CD4-positive, alpha-beta T cell (primary cell): ENCODE measurements at regions not wholly inside any gene's neighbourhood (a gene's known extent, or its start where the extent isn't known, plus 50 kb on each side); places are given as distances from the start of the nearest gene placed in this dataset.

Experiments used
- ATAC-seq: fragments of 200-7000 bp; cut with Tn5 transposase; one replicate; pipeline ENCODE4 v1.10.0; 2022; ENCODE audit warnings: mild to moderate bottlenecking; ENCODE audit not compliant: poor library complexity
- CTCF ChIA-PET: fragments of 350-600 bp; sonication (Branson Sonifier 250); formaldehyde crosslinking; loops from one replicate; lab custom pipeline; 2021; ENCODE audit warnings: antibody characterized with exemption, inconsistent platforms; lab: Charles Lee
- POLR2A ChIA-PET: fragments of 350-600 bp; sonication (Branson Sonifier 250); formaldehyde crosslinking; loops from one replicate; lab custom pipeline; 2021; ENCODE audit warnings: antibody characterized with exemption, inconsistent platforms; lab: Charles Lee
- DNase-seq, 14 experiments: peaks; one replicate each; pipeline ENCODE4 v3.0.0-alpha.2; 2013 to 2020; ENCODE audit warnings: mixed read lengths in 2 of 14
- H3K27ac ChIP-seq, 2 donors: one replicate each; pipeline versions ENCODE4 v1.5.1 to v1.7.0; 2013; ENCODE audit warnings: low read length in 2 of 2, low read depth in 1 of 2, mild to moderate bottlenecking in 1 of 2
- H3K27me3 ChIP-seq, 2 experiments: 1 replicate in 1 of 2; 2 replicates in 1 of 2; pipeline versions ENCODE4 v1.6.1 to v1.7.0; 2013; ENCODE audit warnings: low read length in 2 of 2, control low read depth in 1 of 2, mild to moderate bottlenecking in 1 of 2, moderate library complexity in 1 of 2; ENCODE audit not compliant: insufficient read depth in 2 of 2, control insufficient read depth in 1 of 2
- H3K36me3 ChIP-seq: one replicate; pipeline ENCODE4 v1.6.1; 2013; ENCODE audit warnings: low read length, control low read depth; ENCODE audit not compliant: insufficient read depth
- H3K4me1 ChIP-seq: one replicate; pipeline ENCODE4 v1.6.1; 2013; ENCODE audit warnings: low read length, control low read depth; ENCODE audit not compliant: insufficient read depth
- H3K4me3 ChIP-seq: one replicate; pipeline ENCODE4 v1.5.1; 2013; ENCODE audit warnings: mild to moderate bottlenecking, low read length, moderate library complexity
- H3K9me3 ChIP-seq, 2 experiments: 1 replicate in 1 of 2; 2 replicates in 1 of 2; pipeline versions ENCODE4 v1.6.1 to v1.7.0; 2013; ENCODE audit warnings: low read length in 2 of 2, mild to moderate bottlenecking in 2 of 2, control low read depth in 1 of 2, moderate library complexity in 1 of 2; ENCODE audit not compliant: control insufficient read depth in 1 of 2, insufficient read depth in 1 of 2
- H3K27ac Mint-ChIP-seq: one replicate; pipeline ENCODE4 v1.8.0; 2020; ENCODE audit warnings: mixed read lengths
- H3K27me3 Mint-ChIP-seq: one replicate; pipeline ENCODE4 v1.8.0; 2021; ENCODE audit warnings: mixed read lengths
- H3K36me3 Mint-ChIP-seq: one replicate; pipeline ENCODE4 v1.8.0; 2021; ENCODE audit warnings: low read depth, mixed read lengths
- H3K4me1 Mint-ChIP-seq: one replicate; pipeline ENCODE4 v1.8.0; 2021; ENCODE audit warnings: low read depth, mixed read lengths
- H3K4me3 Mint-ChIP-seq: one replicate; pipeline ENCODE4 v1.8.0; 2020; ENCODE audit warnings: mild to moderate bottlenecking, mixed read lengths
- H3K9me3 Mint-ChIP-seq: one replicate; pipeline ENCODE4 v1.8.0; 2020; ENCODE audit warnings: mixed read lengths
- CTCF ChIP-seq: fragments of 200-600 bp; IDR thresholded peaks from one replicate; pipeline ENCODE4 v1.8.0; 2022; ENCODE audit warnings: antibody characterized with exemption, mild to moderate bottlenecking
- intact Hi-C, 2 experiments: fragments of 100-400 bp; cut with DNase I in 1 of 2; cut with micrococcal nuclease in 1 of 2; formaldehyde crosslinking; loops; one replicate each; pipeline versions ENCODE4 v1.15.1 to v1.9.0; 2023 to 2025; cut with DNase I, micrococcal nuclease

GRCh38 chr11:42473106-42473505 is 838.7 kb upstream of the API5 start:
- no peak overlapping the region for H3K4me3 Mint-ChIP-seq
- no peaks in the 10 kb centered on the region for H3K27me3 ChIP-seq
- H3K36me3 ChIP-seq: no peaks in the 10 kb centered on the region
- H3K4me1 ChIP-seq: no peaks in the 10 kb centered on the region
- intact Hi-C loops: no loop called here
- no peaks in the 10 kb centered on the region for H3K4me1 Mint-ChIP-seq
- ChIA-PET CTCF (no interaction called here), POLR2A (no interaction called here)
- no peak for TF ChIP-seq CTCF
- H3K36me3 Mint-ChIP-seq: no peaks in the 10 kb centered on the region
- no peaks in the 10 kb centered on the region for H3K9me3 ChIP-seq
- H3K4me3 ChIP-seq: no peak overlapping the region
- no peak for ATAC-seq
- H3K9me3 Mint-ChIP-seq: peaks cover 11% of the 10 kb centered on the region
- DNase-seq: no peak
- no peak overlapping the region for H3K27ac ChIP-seq
- H3K27me3 Mint-ChIP-seq: no peaks in the 10 kb centered on the region
- H3K27ac Mint-ChIP-seq: no peak overlapping the region

GRCh38 chr11:42482822-42483221 is 829.0 kb upstream of the API5 start:
- peaks cover 0 to 13% of the 10 kb centered on the region in 2 experiments for H3K9me3 ChIP-seq
- Mint-ChIP-seq H3K27me3 (no peaks in the 10 kb centered on the region), H3K4me3 (no peak overlapping the region), H3K9me3 (peaks cover 20% of the 10 kb centered on the region), H3K4me1 (no peaks in the 10 kb centered on the region), H3K27ac (no peak overlapping the region), H3K36me3 (no peaks in the 10 kb centered on the region)
- ATAC-seq (no peak), DNase-seq (no peak)
- H3K27me3 ChIP-seq: no peaks in the 10 kb centered on the region
- no peak overlapping the region for H3K27ac ChIP-seq
- POLR2A ChIA-PET: no interaction called here
- intact Hi-C loops: no loop called here
- H3K36me3 ChIP-seq: no peaks in the 10 kb centered on the region
- CTCF ChIA-PET: no interaction called here
- no peak overlapping the region for H3K4me3 ChIP-seq
- TF ChIP-seq CTCF: no peak
- H3K4me1 ChIP-seq: no peaks in the 10 kb centered on the region

- H3K9me3 ChIP-seq: peaks cover 3 to 6% of the 10 kb centered on the region in 2 experiments
- H3K4me1 ChIP-seq: no peaks in the 10 kb centered on the region
- H3K4me3 ChIP-seq: no peak overlapping the region
- no peaks in the 10 kb centered on the region for H3K27me3 Mint-ChIP-seq
- CTCF ChIA-PET: no interaction called here
- TF ChIP-seq CTCF: no peak
- no peak overlapping the region for H3K4me3 Mint-ChIP-seq
- H3K36me3 Mint-ChIP-seq: no peaks in the 10 kb centered on the region
- POLR2A ChIA-PET: no interaction called here
- H3K4me1 Mint-ChIP-seq: no peaks in the 10 kb centered on the region
- ATAC-seq (no peak), DNase-seq (no peak)
- H3K9me3 Mint-ChIP-seq: peaks cover 12% of the 10 kb centered on the region
- intact Hi-C loops: no loop called here
- no peak overlapping the region for H3K27ac Mint-ChIP-seq
- no peaks in the 10 kb centered on the region for H3K36me3 ChIP-seq
- H3K27me3 ChIP-seq: no peaks in the 10 kb centered on the region
- H3K27ac ChIP-seq: no peak overlapping the region
These were observed 821.3 kb upstream of the API5 start for GRCh38 chr11:42490506-42490905.
